ENCODE measurements at regions not wholly inside any gene's neighbourhood (a gene's known extent, or its start where the extent isn't known, plus 50 kb on each side); places are given as distances from the start of the nearest gene placed in this dataset.

DNA sequence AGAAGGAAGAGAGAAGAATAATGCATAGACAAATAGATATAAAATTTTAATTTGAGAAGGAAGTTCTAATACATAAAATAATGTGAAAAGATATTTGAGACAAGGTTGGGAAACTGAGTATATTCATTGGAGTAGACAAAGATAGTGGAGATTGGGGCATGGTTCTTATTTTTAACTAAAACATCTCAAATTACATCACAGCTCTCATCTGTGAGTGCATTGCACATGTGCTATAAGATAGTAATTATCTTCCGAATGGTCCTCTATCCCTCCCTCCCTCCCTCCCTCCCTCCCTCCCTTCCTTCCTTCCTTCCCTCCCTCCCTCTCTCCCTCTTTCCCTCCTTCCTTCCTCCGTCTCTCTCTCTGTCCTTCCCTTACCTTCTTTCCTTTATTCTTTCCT, 1104.0 kb upstream of the FLRT2 start:
- Histone ChIP-seq H3K4me3 (replicated peaks; ENCODE audit: insufficient read depth, low read length) (no peak overlapping the region), H3K27me3 (ENCODE audit: insufficient read depth, poor library complexity, severe bottlenecking) (no peaks in the 10 kb centered on the region), H3K27ac (replicated peaks) (no peak overlapping the region)
- TF ChIP-seq, protein P1, sequence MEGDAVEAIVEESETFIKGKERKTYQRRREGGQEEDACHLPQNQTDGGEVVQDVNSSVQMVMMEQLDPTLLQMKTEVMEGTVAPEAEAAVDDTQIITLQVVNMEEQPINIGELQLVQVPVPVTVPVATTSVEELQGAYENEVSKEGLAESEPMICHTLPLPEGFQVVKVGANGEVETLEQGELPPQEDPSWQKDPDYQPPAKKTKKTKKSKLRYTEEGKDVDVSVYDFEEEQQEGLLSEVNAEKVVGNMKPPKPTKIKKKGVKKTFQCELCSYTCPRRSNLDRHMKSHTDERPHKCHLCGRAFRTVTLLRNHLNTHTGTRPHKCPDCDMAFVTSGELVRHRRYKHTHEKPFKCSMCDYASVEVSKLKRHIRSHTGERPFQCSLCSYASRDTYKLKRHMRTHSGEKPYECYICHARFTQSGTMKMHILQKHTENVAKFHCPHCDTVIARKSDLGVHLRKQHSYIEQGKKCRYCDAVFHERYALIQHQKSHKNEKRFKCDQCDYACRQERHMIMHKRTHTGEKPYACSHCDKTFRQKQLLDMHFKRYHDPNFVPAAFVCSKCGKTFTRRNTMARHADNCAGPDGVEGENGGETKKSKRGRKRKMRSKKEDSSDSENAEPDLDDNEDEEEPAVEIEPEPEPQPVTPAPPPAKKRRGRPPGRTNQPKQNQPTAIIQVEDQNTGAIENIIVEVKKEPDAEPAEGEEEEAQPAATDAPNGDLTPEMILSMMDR (IDR thresholded peaks at IDR 0.05; ENCODE audit: insufficient read depth, low read length): no peak
- TF ChIP-seq SPI1 (IDR thresholded peaks at IDR 0.05; ENCODE audit: borderline replicate concordance, low read depth) (no peak), GABPA (IDR thresholded peaks at IDR 0.05; ENCODE audit: low read depth) (no peak), POLR2AphosphoS5 (IDR thresholded peaks at IDR 0.05; ENCODE audit: low read depth) (no peak)
- TF ChIP-seq, protein P2, sequence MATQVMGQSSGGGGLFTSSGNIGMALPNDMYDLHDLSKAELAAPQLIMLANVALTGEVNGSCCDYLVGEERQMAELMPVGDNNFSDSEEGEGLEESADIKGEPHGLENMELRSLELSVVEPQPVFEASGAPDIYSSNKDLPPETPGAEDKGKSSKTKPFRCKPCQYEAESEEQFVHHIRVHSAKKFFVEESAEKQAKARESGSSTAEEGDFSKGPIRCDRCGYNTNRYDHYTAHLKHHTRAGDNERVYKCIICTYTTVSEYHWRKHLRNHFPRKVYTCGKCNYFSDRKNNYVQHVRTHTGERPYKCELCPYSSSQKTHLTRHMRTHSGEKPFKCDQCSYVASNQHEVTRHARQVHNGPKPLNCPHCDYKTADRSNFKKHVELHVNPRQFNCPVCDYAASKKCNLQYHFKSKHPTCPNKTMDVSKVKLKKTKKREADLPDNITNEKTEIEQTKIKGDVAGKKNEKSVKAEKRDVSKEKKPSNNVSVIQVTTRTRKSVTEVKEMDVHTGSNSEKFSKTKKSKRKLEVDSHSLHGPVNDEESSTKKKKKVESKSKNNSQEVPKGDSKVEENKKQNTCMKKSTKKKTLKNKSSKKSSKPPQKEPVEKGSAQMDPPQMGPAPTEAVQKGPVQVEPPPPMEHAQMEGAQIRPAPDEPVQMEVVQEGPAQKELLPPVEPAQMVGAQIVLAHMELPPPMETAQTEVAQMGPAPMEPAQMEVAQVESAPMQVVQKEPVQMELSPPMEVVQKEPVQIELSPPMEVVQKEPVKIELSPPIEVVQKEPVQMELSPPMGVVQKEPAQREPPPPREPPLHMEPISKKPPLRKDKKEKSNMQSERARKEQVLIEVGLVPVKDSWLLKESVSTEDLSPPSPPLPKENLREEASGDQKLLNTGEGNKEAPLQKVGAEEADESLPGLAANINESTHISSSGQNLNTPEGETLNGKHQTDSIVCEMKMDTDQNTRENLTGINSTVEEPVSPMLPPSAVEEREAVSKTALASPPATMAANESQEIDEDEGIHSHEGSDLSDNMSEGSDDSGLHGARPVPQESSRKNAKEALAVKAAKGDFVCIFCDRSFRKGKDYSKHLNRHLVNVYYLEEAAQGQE (IDR thresholded peaks at IDR 0.05; ENCODE audit: insufficient replicate concordance, low read depth): no peak
- DNase-seq (ENCODE audit: low read depth in 1 of 2, low spot score in 1 of 2): no peak

DNA sequence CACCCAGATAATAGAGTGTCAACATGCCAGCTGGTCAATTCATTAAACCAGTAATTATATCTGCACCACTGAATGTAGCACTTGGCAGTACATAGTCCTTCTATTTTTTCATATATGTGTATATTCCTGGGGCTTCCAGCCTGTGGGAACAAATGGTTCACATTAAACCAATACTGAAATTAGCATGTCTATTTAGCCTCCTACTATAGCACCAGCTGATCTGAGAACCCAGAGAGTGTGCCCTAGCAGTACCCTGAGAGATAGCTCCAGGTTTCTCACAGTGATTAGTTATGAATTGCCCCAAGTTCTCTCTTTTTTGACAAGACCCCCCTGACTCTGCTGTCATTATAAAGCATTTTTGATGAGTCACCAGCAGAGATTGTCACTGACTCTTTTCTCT, 1097.3 kb upstream of the FLRT2 start:
- DNase-seq (ENCODE audit: low read depth in 1 of 2, low spot score in 1 of 2): no peak

DNA sequence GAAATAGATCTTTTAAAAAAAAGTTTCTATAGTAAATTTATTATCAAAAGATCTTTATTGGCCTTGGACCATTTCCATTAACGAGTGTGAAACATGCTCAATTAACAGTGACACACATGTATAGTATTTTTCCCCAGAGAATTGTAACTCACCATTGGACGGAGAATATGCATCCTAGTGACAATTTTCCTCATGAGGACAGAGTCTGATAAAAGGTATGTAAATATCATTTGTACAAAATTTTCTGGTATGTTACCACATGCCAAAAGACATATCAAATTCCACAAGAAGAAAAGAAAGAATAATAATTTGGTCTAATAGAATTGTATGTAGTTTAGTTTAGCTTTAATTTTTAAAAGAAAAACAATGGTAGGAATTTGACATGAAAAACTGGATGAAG, 1096.0 kb upstream of the FLRT2 start:
- DNase-seq (ENCODE audit: low read depth in 1 of 2, low spot score in 1 of 2): no peak

More for the DNA sequence above, 1097.3 kb upstream of the FLRT2 start:
- TF ChIP-seq, protein P2 (IDR thresholded peaks at IDR 0.05; ENCODE audit: insufficient replicate concordance, low read depth): no peak
- TF ChIP-seq SPI1 (IDR thresholded peaks at IDR 0.05; ENCODE audit: borderline replicate concordance, low read depth): no peak
- TF ChIP-seq POLR2AphosphoS5 (IDR thresholded peaks at IDR 0.05; ENCODE audit: low read depth): no peak
- TF ChIP-seq GABPA (IDR thresholded peaks at IDR 0.05; ENCODE audit: low read depth): no peak
- TF ChIP-seq, protein P1 (IDR thresholded peaks at IDR 0.05; ENCODE audit: insufficient read depth, low read length): no peak
- H3K27ac ChIP-seq (replicated peaks): no peak overlapping the region
- no peak overlapping the region for H3K4me3 ChIP-seq (replicated peaks; ENCODE audit: insufficient read depth, low read length)
- no peaks in the 10 kb centered on the region for H3K27me3 ChIP-seq (ENCODE audit: insufficient read depth, poor library complexity, severe bottlenecking)

More for the DNA sequence above, 1096.0 kb upstream of the FLRT2 start:
- Histone ChIP-seq H3K27ac (replicated peaks) (no peak overlapping the region), H3K27me3 (ENCODE audit: insufficient read depth, poor library complexity, severe bottlenecking) (no peaks in the 10 kb centered on the region), H3K4me3 (replicated peaks; ENCODE audit: insufficient read depth, low read length) (no peak overlapping the region)
- TF ChIP-seq, protein P1 (IDR thresholded peaks at IDR 0.05; ENCODE audit: insufficient read depth, low read length): no peak
